Panc1 (cell line): ENCODE measurements at regions not wholly inside any gene's neighbourhood (a gene's known extent, or its start where the extent isn't known, plus 50 kb on each side); places are given as distances from the start of the nearest gene placed in this dataset.

ENCODE experiments used
- CTCF ChIP-seq: fragments of 450-650 bp; IDR thresholded peaks from 2 replicates; pipeline ENCODE4 v1.5.1; 2017; ENCODE audit warnings: mild to moderate bottlenecking
- POLR2AphosphoS5 ChIP-seq: IDR thresholded peaks from 2 replicates; pipeline ENCODE4 v1.6.1; 2012; ENCODE audit warnings: mild to moderate bottlenecking, low read depth, low read length, moderate library complexity
- TCF7L2 ChIP-seq: IDR thresholded peaks from 2 replicates; pipeline ENCODE4 v1.6.1; 2011; ENCODE audit warnings: mild to moderate bottlenecking, low read depth, low read length, inconsistent platforms
- TF ChIP-seq, protein P1 (sequence below), 2 experiments: IDR thresholded peaks; 2 replicates each; pipeline ENCODE4 v1.6.1; 2011 to 2012; ENCODE audit warnings: low read depth in 2 of 2, control low read depth in 1 of 2, low read length in 1 of 2, mild to moderate bottlenecking in 1 of 2, moderate library complexity in 1 of 2; ENCODE audit not compliant: insufficient read depth in 1 of 2

DNA sequence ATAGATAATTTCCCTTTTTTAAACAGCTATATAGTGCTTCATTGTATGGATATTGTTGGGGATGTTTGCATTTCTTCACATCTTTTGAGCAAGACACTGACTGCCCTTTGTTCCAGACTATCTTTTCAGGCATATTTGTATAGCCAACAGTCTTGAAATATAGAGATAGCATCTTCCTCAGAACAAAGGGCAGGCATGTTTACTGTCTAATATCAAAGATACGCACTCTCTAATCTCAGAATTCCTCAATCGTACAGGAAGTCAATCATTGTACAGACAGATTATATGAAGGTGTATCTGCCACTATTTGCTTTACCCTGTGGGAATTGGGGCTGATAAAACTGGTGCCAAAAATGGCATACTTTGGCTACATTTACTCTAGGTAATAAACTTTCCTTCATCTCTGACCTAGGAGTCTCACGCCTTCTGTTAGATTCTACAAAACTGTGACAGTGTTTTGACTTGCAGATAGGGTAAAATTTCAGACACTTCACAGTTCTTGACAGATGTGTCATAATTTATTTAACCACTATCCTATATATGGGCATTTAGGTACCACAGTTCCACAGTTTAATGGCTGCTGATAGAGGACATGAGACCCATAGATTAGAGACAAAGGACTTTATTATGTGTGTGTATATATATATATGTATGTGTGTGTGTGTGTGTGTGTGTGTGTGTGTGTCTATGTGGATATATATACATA is 321.0 kb downstream of the IGSF11 start:
- TF ChIP-seq, protein P1, sequence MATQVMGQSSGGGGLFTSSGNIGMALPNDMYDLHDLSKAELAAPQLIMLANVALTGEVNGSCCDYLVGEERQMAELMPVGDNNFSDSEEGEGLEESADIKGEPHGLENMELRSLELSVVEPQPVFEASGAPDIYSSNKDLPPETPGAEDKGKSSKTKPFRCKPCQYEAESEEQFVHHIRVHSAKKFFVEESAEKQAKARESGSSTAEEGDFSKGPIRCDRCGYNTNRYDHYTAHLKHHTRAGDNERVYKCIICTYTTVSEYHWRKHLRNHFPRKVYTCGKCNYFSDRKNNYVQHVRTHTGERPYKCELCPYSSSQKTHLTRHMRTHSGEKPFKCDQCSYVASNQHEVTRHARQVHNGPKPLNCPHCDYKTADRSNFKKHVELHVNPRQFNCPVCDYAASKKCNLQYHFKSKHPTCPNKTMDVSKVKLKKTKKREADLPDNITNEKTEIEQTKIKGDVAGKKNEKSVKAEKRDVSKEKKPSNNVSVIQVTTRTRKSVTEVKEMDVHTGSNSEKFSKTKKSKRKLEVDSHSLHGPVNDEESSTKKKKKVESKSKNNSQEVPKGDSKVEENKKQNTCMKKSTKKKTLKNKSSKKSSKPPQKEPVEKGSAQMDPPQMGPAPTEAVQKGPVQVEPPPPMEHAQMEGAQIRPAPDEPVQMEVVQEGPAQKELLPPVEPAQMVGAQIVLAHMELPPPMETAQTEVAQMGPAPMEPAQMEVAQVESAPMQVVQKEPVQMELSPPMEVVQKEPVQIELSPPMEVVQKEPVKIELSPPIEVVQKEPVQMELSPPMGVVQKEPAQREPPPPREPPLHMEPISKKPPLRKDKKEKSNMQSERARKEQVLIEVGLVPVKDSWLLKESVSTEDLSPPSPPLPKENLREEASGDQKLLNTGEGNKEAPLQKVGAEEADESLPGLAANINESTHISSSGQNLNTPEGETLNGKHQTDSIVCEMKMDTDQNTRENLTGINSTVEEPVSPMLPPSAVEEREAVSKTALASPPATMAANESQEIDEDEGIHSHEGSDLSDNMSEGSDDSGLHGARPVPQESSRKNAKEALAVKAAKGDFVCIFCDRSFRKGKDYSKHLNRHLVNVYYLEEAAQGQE (IDR thresholded peaks at IDR 0.05; ENCODE audit: insufficient read depth in 1 of 2, low read depth in 2 of 2, low read length in 1 of 2): no peak
- TF ChIP-seq CTCF: no peak
- no peak for TF ChIP-seq POLR2AphosphoS5
- TF ChIP-seq TCF7L2: no peak
